PC-9 (cell line): ENCODE measurements at regions not wholly inside any gene's neighbourhood (a gene's known extent, or its start where the extent isn't known, plus 50 kb on each side); places are given as distances from the start of the nearest gene placed in this dataset.

ENCODE experiments used
- BruUV-seq: library from RNA; stranded (reverse); fragments of 400-500 nt; replicated peaks from 2 replicates; lab custom pipeline; 2021; lab: Mats Ljungman, UMichigan
- CTCF ChIA-PET: fragments of 300-600 bp; sonication (Branson Sonifier 250); formaldehyde crosslinking; loops from one replicate; lab custom pipeline; 2022; ENCODE audit warnings: antibody characterized with exemption; lab: Charles Lee
- POLR2A ChIA-PET: fragments of 300-600 bp; sonication (Branson Sonifier 250); formaldehyde crosslinking; loops from one replicate; lab custom pipeline; 2022; ENCODE audit warnings: antibody characterized with exemption; ENCODE audit not compliant: unreplicated experiment; lab: Charles Lee
- DNase-seq, 2 experiments: peaks; one replicate each; pipeline versions ENCODE4 v3.0.0 to v3.0.0-alpha.2; 2015 to 2022; ENCODE audit warnings: mixed read lengths in 1 of 2
- H2AFZ ChIP-seq: fragments of 200-600 bp; sonication (generic); 2 replicates; pipeline ENCODE4 v1.8.1; 2017; ENCODE audit warnings: antibody characterized with exemption
- H3F3A ChIP-seq: fragments of 200-600 bp; sonication (generic); 2 replicates; pipeline ENCODE4 v1.8.1; 2017; ENCODE audit warnings: antibody characterized with exemption, mild to moderate bottlenecking, low read depth; ENCODE audit not compliant: insufficient read depth
- H3K27ac ChIP-seq: fragments of 200-600 bp; sonication (generic); 2 replicates; pipeline ENCODE4 v1.6.1; 2016; ENCODE audit warnings: mixed run types
- H3K27me3 ChIP-seq: fragments of 200-600 bp; sonication (generic); 2 replicates; pipeline ENCODE4 v1.6.1; 2016; ENCODE audit warnings: low read depth, mixed run types; ENCODE audit not compliant: insufficient read depth
- H3K36me3 ChIP-seq: fragments of 200-600 bp; sonication (generic); 2 replicates; pipeline ENCODE4 v1.6.1; 2016; ENCODE audit warnings: low read depth, mixed run types
- H3K4me1 ChIP-seq: fragments of 200-600 bp; sonication (generic); replicated peaks from 2 replicates; pipeline ENCODE4 v1.6.1; 2016; ENCODE audit warnings: mixed run types; ENCODE audit not compliant: insufficient read depth
- H3K4me2 ChIP-seq: fragments of 200-600 bp; sonication (generic); 2 replicates; pipeline ENCODE4 v1.6.1; 2017; ENCODE audit warnings: mixed run types
- H3K4me3 ChIP-seq: fragments of 200-600 bp; sonication (generic); 2 replicates; pipeline ENCODE4 v1.6.1; 2016; ENCODE audit warnings: mixed run types
- H3K79me2 ChIP-seq: fragments of 200-600 bp; sonication (generic); 2 replicates; pipeline ENCODE4 v1.6.1; 2017; ENCODE audit warnings: low read depth, mixed run types
- H3K9me2 ChIP-seq: fragments of 200-600 bp; sonication (generic); 2 replicates; pipeline ENCODE4 v1.8.1; 2017; ENCODE audit warnings: mild to moderate bottlenecking; ENCODE audit not compliant: insufficient read depth
- H3K9me3 ChIP-seq: fragments of 200-600 bp; sonication (generic); 2 replicates; pipeline ENCODE4 v1.8.1; 2016; ENCODE audit warnings: low read depth; ENCODE audit not compliant: insufficient read depth
- H4K20me1 ChIP-seq: fragments of 200-600 bp; sonication (generic); 2 replicates; pipeline ENCODE4 v1.8.1; 2017; ENCODE audit not compliant: insufficient read depth
- EZH2 ChIP-seq: fragments of 200-600 bp; sonication (generic); IDR thresholded peaks from 2 replicates; pipeline ENCODE4 v1.8.0; 2017; ENCODE audit warnings: antibody characterized with exemption, low read depth
- intact Hi-C: fragments of 100-400 bp; cut with micrococcal nuclease; formaldehyde crosslinking; loops from one replicate; pipeline ENCODE4 v1.10.0; 2022; ENCODE audit not compliant: unreplicated experiment
- TF ChIP-seq, protein P1 (sequence below): fragments of 200-600 bp; sonication (generic); conservative IDR thresholded peaks from 2 replicates; pipeline ENCODE4 v1.6.1; 2017; ENCODE audit warnings: mixed run types, antibody characterized with exemption, mild to moderate bottlenecking, moderate library complexity

DNA sequence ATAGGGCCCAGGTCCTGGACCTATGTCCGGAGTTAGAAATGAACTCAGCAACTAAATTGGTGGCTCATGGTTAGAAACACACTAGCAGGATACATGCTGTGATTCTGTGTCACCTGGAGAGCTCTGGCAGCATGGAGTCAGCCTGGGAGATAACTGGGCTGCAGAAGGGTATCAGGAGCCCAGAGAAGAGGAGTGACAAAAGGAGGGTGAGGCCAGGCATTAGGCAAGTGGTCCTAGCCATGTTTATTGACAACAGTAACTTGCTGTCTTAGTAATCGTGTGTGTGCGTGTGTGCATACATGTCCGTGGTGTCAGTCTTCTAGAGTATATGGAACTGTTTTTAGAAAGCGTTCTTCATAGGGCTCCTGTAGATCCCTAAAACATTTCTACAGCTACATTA lies 157.5 kb upstream of the PHYHIPL start:
- H3K4me1 ChIP-seq: no peaks in the 10 kb centered on the region
- H3K27me3 ChIP-seq: no peaks in the 10 kb centered on the region
- no peaks in the 10 kb centered on the region for H4K20me1 ChIP-seq
- no peaks in the 10 kb centered on the region for H3F3A ChIP-seq
- ChIA-PET POLR2A (no interaction called here), CTCF (no interaction called here)
- no peaks in the 10 kb centered on the region for H3K36me3 ChIP-seq
- no peak overlapping the region for H3K4me3 ChIP-seq
- no peak overlapping the region for H2AFZ ChIP-seq
- intact Hi-C loops: no loop called here
- no peaks in the 10 kb centered on the region for H3K9me3 ChIP-seq
- H3K79me2 ChIP-seq: no peaks in the 10 kb centered on the region
- H3K4me2 ChIP-seq: no peak overlapping the region
- no peak for DNase-seq
- TF ChIP-seq EZH2: no peak
- TF ChIP-seq, protein P1, sequence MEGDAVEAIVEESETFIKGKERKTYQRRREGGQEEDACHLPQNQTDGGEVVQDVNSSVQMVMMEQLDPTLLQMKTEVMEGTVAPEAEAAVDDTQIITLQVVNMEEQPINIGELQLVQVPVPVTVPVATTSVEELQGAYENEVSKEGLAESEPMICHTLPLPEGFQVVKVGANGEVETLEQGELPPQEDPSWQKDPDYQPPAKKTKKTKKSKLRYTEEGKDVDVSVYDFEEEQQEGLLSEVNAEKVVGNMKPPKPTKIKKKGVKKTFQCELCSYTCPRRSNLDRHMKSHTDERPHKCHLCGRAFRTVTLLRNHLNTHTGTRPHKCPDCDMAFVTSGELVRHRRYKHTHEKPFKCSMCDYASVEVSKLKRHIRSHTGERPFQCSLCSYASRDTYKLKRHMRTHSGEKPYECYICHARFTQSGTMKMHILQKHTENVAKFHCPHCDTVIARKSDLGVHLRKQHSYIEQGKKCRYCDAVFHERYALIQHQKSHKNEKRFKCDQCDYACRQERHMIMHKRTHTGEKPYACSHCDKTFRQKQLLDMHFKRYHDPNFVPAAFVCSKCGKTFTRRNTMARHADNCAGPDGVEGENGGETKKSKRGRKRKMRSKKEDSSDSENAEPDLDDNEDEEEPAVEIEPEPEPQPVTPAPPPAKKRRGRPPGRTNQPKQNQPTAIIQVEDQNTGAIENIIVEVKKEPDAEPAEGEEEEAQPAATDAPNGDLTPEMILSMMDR: no peak
- H3K9me2 ChIP-seq: no peaks in the 10 kb centered on the region; the same call in 1 of the 2 replicates
- no TSS peak for BruUV-seq
- no peak overlapping the region for H3K27ac ChIP-seq

DNA sequence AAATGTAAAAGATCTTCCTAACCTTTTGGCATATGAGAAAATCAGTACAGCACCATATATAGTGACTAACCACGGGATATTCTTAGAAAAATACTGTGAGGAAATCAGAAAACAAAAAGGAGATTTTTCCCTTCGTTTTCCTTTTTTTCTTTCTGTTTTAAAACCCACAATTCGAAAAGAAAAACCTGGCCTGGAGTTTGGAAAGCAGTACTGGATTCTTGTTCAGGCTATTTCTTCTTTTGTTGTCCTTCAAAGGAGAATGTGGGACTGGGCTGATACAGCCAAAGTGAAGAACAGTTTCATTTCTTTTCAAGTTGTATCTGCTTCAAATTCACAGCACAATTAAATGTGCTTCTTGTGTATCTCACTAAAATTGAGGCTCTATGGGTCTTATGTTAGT lies 156.8 kb upstream of the PHYHIPL start:
- CTCF ChIA-PET: no interaction called here
- Histone ChIP-seq H3K9me3 (no peaks in the 10 kb centered on the region), H3K27ac (no peak overlapping the region), H3K79me2 (no peaks in the 10 kb centered on the region), H3K4me3 (no peak overlapping the region), H2AFZ (no peak overlapping the region), H3K27me3 (no peaks in the 10 kb centered on the region), H3K4me1 (no peaks in the 10 kb centered on the region), H3K4me2 (no peak overlapping the region), H3F3A (no peaks in the 10 kb centered on the region), H3K36me3 (no peaks in the 10 kb centered on the region), H4K20me1 (no peaks in the 10 kb centered on the region), H3K9me2 (no peaks in the 10 kb centered on the region; the same call in 1 of the 2 replicates)
- POLR2A ChIA-PET: no interaction called here
- TF ChIP-seq, protein P1: no peak
- no peak for TF ChIP-seq EZH2
- intact Hi-C loops: no loop called here
- no TSS peak for BruUV-seq
- DNase-seq: no peak

DNA sequence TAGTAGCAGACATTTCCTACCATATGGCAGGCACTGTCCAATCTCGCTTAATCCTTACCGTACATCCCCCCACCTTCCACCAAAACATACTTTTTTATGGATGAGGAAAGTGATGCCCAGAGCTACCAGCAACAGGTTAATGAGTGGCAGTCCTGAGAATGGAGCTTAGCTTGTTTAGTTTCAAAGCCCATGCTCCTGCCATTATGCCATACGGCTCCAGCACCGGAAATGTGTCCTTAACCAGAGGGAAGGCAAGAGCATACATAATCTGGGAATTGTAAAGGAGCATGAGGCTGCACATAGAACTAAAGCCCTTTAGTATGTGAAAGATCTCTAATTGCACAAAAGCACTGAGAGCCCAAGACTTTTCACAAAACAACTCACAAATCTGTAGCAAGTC lies 155.9 kb upstream of the PHYHIPL start:
- H3K9me2 ChIP-seq: no peaks in the 10 kb centered on the region; the same call in 1 of the 2 replicates
- ChIA-PET POLR2A (no interaction called here), CTCF (no interaction called here)
- no peaks in the 10 kb centered on the region for H4K20me1 ChIP-seq
- no peaks in the 10 kb centered on the region for H3K9me3 ChIP-seq
- no peak overlapping the region for H3K4me3 ChIP-seq
- no TSS peak for BruUV-seq
- H3K79me2 ChIP-seq: no peaks in the 10 kb centered on the region
- H3K27me3 ChIP-seq: no peaks in the 10 kb centered on the region
- H3K36me3 ChIP-seq: no peaks in the 10 kb centered on the region
- no peaks in the 10 kb centered on the region for H3K4me1 ChIP-seq
- intact Hi-C loops: no loop called here
- no peak for DNase-seq
- TF ChIP-seq EZH2: no peak
- TF ChIP-seq, protein P1: no peak
- no peaks in the 10 kb centered on the region for H3F3A ChIP-seq
- H2AFZ ChIP-seq: no peak overlapping the region
- H3K27ac ChIP-seq: no peak overlapping the region
- no peak overlapping the region for H3K4me2 ChIP-seq
